Esophagus squamous epithelium (tissue), 5 donors: ENCODE measurements at regions not wholly inside any gene's neighbourhood (a gene's known extent, or its start where the extent isn't known, plus 50 kb on each side); places are given as distances from the start of the nearest gene placed in this dataset.

Experiments
- DNase-seq: peaks from one replicate; lab custom pipeline; 2025; lab: John Stamatoyannopoulos, UW
- H3K27ac ChIP-seq, 4 donors: fragments of 200-600 bp; sonication (generic); one replicate each; pipeline ENCODE4 v1.5.1; 2016 to 2019; ENCODE audit warnings: mild to moderate bottlenecking in 1 of 4
- H3K27me3 ChIP-seq, 4 donors: fragments of 200-600 bp; sonication (generic); 1 replicate in 3 of 4; 2 replicates in 1 of 4; pipeline versions ENCODE4 v1.5.1 to v1.6.0; 2017 to 2021; ENCODE audit warnings: antibody characterized with exemption in 1 of 4
- H3K36me3 ChIP-seq, 3 donors: fragments of 200-600 bp; sonication (generic); one replicate each; pipeline ENCODE4 v1.5.1; 2016 to 2019
- H3K4me1 ChIP-seq, 3 donors: fragments of 200-600 bp; sonication (generic); one replicate each; pipeline ENCODE4 v1.5.1; 2017 to 2019
- H3K4me3 ChIP-seq, 4 donors: fragments of 200-600 bp; sonication (generic); 1 replicate in 3 of 4; 2 replicates in 1 of 4; pipeline ENCODE4 v1.5.1; 2016 to 2019; ENCODE audit warnings: mild to moderate bottlenecking in 2 of 4, moderate library complexity in 1 of 4
- H3K9me3 ChIP-seq, 3 donors: fragments of 200-600 bp; sonication (generic); one replicate each; pipeline ENCODE4 v1.5.1; 2016 to 2019
- CTCF ChIP-seq, 6 experiments: fragments of 450-650 bp in 4 of 6; fragments of 200-600 bp in 2 of 6; sonication (generic) in 2 of 6; IDR thresholded peaks; one replicate each; pipeline ENCODE4 v1.5.1; 2016 to 2019; ENCODE audit warnings: antibody characterized with exemption in 6 of 6, mild to moderate bottlenecking in 4 of 6, moderate library complexity in 4 of 6
- POLR2A ChIP-seq, 4 donors: fragments of 450-650 bp; IDR thresholded peaks; one replicate each; pipeline ENCODE4 v1.6.1; 2017; ENCODE audit warnings: antibody characterized with exemption in 4 of 4, mild to moderate bottlenecking in 4 of 4, moderate library complexity in 3 of 4
- WGBS, 2 donors: methylation state at CpG; one replicate each; pipeline ENCODE4 v1.1.5; 2018; 5-methylcytosine and 5-hydroxymethylcytosine counted together
- intact Hi-C: fragments of 100-400 bp; cut with DNase I; formaldehyde crosslinking; loops from one replicate; pipeline ENCODE4 v1.15.0; 2022
- donor health status: DM: yes; HTN: yes; CAD: no.

DNA sequence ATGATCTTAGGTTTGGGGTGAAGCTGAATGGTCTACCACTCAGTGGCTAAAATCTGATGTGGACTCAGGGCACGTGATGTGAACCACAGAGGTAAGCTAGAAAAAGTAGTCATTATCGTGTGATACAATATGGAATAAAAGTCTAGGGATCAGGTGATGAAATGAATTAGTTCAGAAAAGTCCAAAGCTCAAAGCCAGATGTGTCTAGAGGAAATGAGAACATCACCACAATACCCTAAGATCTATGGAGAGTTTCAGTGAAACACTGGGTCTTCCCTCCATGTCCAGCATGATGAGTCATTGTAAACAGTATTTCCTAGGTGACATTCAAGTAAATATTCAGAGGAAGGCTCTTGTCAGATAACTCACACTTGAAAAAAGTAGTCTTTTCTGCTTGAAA is 1257.4 kb upstream of the ZEB2 start:
- no peak overlapping the region for H3K4me3 ChIP-seq
- intact Hi-C loops = no loop called here
- TF ChIP-seq CTCF (IDR thresholded peaks at IDR 0.05) (no peak), POLR2A (IDR thresholded peaks at IDR 0.05) (no peak)
- WGBS, 2 donors = 65 to 73% methylated on average over 2 of the region's 2 CpGs
- no peaks in the 10 kb centered on the region for H3K27me3 ChIP-seq
- no peak for DNase-seq
- H3K4me1 ChIP-seq = no peaks in the 10 kb centered on the region
- H3K27ac ChIP-seq = no peak overlapping the region
- no peaks in the 10 kb centered on the region for H3K36me3 ChIP-seq
- no peaks in the 10 kb centered on the region for H3K9me3 ChIP-seq

- no peak for DNase-seq
- no peaks in the 10 kb centered on the region for H3K36me3 ChIP-seq
- H3K27ac ChIP-seq = no peak overlapping the region
- intact Hi-C loops = no loop called here
- H3K4me1 ChIP-seq = no peaks in the 10 kb centered on the region
- H3K4me3 ChIP-seq = no peak overlapping the region
- 66 to 79% methylated on average over 2 of the region's 2 CpGs for WGBS, 2 donors
- TF ChIP-seq POLR2A (IDR thresholded peaks at IDR 0.05) = no peak
- no peak for TF ChIP-seq CTCF (IDR thresholded peaks at IDR 0.05)
- no peaks in the 10 kb centered on the region for H3K9me3 ChIP-seq
- no peaks in the 10 kb centered on the region for H3K27me3 ChIP-seq
Observed at GRCh38 chr2:145775591-145775990, 1255.7 kb upstream of the ZEB2 start.

DNA sequence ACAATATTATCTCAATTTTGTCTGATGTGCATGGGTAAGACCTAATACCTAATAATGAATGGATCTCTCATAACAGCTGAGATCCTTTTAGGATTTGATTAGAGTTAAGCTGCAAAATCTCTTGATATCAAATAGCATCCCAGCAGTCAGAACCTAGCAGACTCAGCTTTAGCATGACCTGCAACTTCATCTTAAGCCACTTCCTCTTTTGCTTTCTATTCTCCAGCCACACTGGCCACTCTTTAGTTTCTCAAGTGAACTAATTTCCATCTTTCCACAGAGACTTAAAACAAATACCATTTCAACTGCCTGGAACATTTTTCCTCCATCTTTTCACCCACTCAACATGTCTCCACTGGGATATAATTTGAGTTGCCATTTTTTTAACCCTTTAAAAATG is 1251.6 kb upstream of the ZEB2 start:
- no peak for TF ChIP-seq CTCF (IDR thresholded peaks at IDR 0.05)
- TF ChIP-seq POLR2A (IDR thresholded peaks at IDR 0.05) = no peak
- Histone ChIP-seq H3K4me3 (no peak overlapping the region), H3K27me3 (no peaks in the 10 kb centered on the region), H3K4me1 (no peaks in the 10 kb centered on the region), H3K9me3 (no peaks in the 10 kb centered on the region), H3K36me3 (no peaks in the 10 kb centered on the region), H3K27ac (no peak overlapping the region)
- intact Hi-C loops = no loop called here
- DNase-seq = no peak

GRCh38 chr2:145769011-145769716 is 1249.2 kb upstream of the ZEB2 start:
- no peak overlapping the region for H3K4me3 ChIP-seq
- TF ChIP-seq CTCF (IDR thresholded peaks at IDR 0.05) = no peak
- TF ChIP-seq POLR2A (IDR thresholded peaks at IDR 0.05) = no peak
- intact Hi-C loops = no loop called here
- no peaks in the 10 kb centered on the region for H3K9me3 ChIP-seq
- WGBS, 2 donors = 85 to 86% methylated on average over 5 of the region's 5 CpGs
- no peaks in the 10 kb centered on the region for H3K36me3 ChIP-seq
- no peak for DNase-seq
- no peak overlapping the region for H3K27ac ChIP-seq
- no peaks in the 10 kb centered on the region for H3K4me1 ChIP-seq
- no peaks in the 10 kb centered on the region for H3K27me3 ChIP-seq

- Histone ChIP-seq H3K27ac (no peak overlapping the region), H3K36me3 (no peaks in the 10 kb centered on the region), H3K4me3 (no peak overlapping the region), H3K4me1 (peaks cover 0 to 3% (median 0%) of the 10 kb centered on the region in 3 donors), H3K27me3 (no peaks in the 10 kb centered on the region), H3K9me3 (no peaks in the 10 kb centered on the region)
- DNase-seq = no peak
- WGBS, 2 donors = 56% methylated on average over 1 of the region's 1 CpG; no CpG with 5 or more reads in 1 of the 2 donors
- intact Hi-C loops = no loop called here
- TF ChIP-seq CTCF (IDR thresholded peaks at IDR 0.05) = no peak
- TF ChIP-seq POLR2A (IDR thresholded peaks at IDR 0.05) = no peak
Observed at GRCh38 chr2:145765874-145766273, 1246.0 kb upstream of the ZEB2 start.
